Fibroblast of lung (primary cell): ENCODE measurements at regions not wholly inside any gene's neighbourhood (a gene's known extent, or its start where the extent isn't known, plus 50 kb on each side); places are given as distances from the start of the nearest gene placed in this dataset.

ENCODE experiments used
- CTCF ChIP-seq, 2 donors: IDR thresholded peaks in 1 of 2; conservative IDR thresholded peaks in 1 of 2; 1 replicate in 1 of 2; 2 replicates in 1 of 2; pipeline ENCODE4 v1.5.1; 2011 to 2012; ENCODE audit warnings: low read length in 2 of 2, control low read depth in 1 of 2, inconsistent platforms in 1 of 2, low read depth in 1 of 2, mild to moderate bottlenecking in 1 of 2
- EZH2 ChIP-seq: IDR thresholded peaks from 2 replicates; pipeline ENCODE4 v1.5.1; 2012; ENCODE audit warnings: low read length, control low read depth, mild to moderate bottlenecking; ENCODE audit errors: missing control alignments

GRCh38 chr3:18735005-18735404 is 309.9 kb upstream of the SATB1 start:
- TF ChIP-seq CTCF (conservative IDR thresholded peaks at IDR 0.05 in 1 of 2, IDR thresholded peaks at IDR 0.05 in 1 of 2; ENCODE audit: low read depth in 1 of 2, low read length in 2 of 2), result no peak
- TF ChIP-seq EZH2, result no peak
